GM12878 (cell line): ENCODE measurements at regions not wholly inside any gene's neighbourhood (a gene's known extent, or its start where the extent isn't known, plus 50 kb on each side); places are given as distances from the start of the nearest gene placed in this dataset.

Experiments
- ATAC-seq: fragments of 200-7000 bp; cut with Tn5 transposase; 3 replicates; pipeline ENCODE4 v1.9.1; 2020; ENCODE audit warnings: mild to moderate bottlenecking, moderate library complexity
- BruUV-seq: library from RNA; stranded (reverse); fragments of 400-500 nt; replicated peaks from 2 replicates; lab custom pipeline; 2021; lab: Mats Ljungman, UMichigan
- CTCF ChIA-PET: fragments of 300-600 bp; sonication (Branson Sonifier 250); formaldehyde crosslinking; extraction: SDS; loops from one replicate; lab custom pipeline; 2021; ENCODE audit warnings: inconsistent platforms; lab: Yijun Ruan, JAX
- POLR2A ChIA-PET: fragments of 350-600 bp; formaldehyde crosslinking; extraction: SDS; loops from one replicate; lab custom pipeline; 2021; ENCODE audit warnings: inconsistent platforms; lab: Charles Lee
- RAD21 ChIA-PET: fragments of 300-600 bp; sonication (Branson Sonifier 250); formaldehyde crosslinking; loops from one replicate; lab custom pipeline; 2023; ENCODE audit warnings: antibody characterized with exemption; ENCODE audit not compliant: unreplicated experiment; lab: Charles Lee
- SMC1A ChIA-PET: fragments of 300-600 bp; sonication (Branson Sonifier 250); formaldehyde crosslinking; loops from one replicate; lab custom pipeline; 2023; ENCODE audit not compliant: unreplicated experiment, uncharacterized antibody; lab: Charles Lee
- DNase-seq: peaks from one replicate; pipeline ENCODE4 v3.0.0-alpha.2; 2011; ENCODE audit warnings: low read depth, low spot score
- FAIRE-seq: peaks from 3 replicates; lab custom pipeline; 2011; peaks lifted over from hg19 to GRCh38; lab: Jason Lieb, UNC
- H2AFZ ChIP-seq: 2 replicates; pipeline ENCODE4 v1.6.0; 2011; ENCODE audit warnings: low read depth, low read length, control low read depth; ENCODE audit not compliant: control insufficient read depth
- H3K27ac ChIP-seq: 2 replicates; pipeline ENCODE4 v1.5.1; 2011; ENCODE audit warnings: control low read depth; ENCODE audit not compliant: control insufficient read depth, insufficient read depth
- H3K27me3 ChIP-seq, 2 experiments: replicated peaks in 1 of 2; 2 replicates each; pipeline versions ENCODE4 v1.6.0 to v1.6.1; 2011; ENCODE audit warnings: low read length in 1 of 2; ENCODE audit not compliant: control insufficient read depth in 2 of 2, insufficient read depth in 2 of 2
- H3K36me3 ChIP-seq, 2 experiments: 2 replicates each; pipeline ENCODE4 v1.5.1; 2011; ENCODE audit warnings: low read length in 1 of 2; ENCODE audit not compliant: control insufficient read depth in 2 of 2, insufficient read depth in 2 of 2
- H3K4me1 ChIP-seq: 2 replicates; pipeline ENCODE4 v1.6.1; 2011; ENCODE audit warnings: mild to moderate bottlenecking, low read length, moderate library complexity, mixed read lengths; ENCODE audit not compliant: control insufficient read depth, insufficient read depth
- H3K4me2 ChIP-seq: 2 replicates; pipeline ENCODE4 v1.6.0; 2011; ENCODE audit warnings: control low read depth; ENCODE audit not compliant: control insufficient read depth, insufficient read depth
- H3K4me3 ChIP-seq: fragments of 200-600 bp; sonication (generic); 2 replicates; pipeline ENCODE4 v1.5.1; 2016
- H3K79me2 ChIP-seq: 2 replicates; pipeline ENCODE4 v1.6.0; 2011; ENCODE audit warnings: low read length; ENCODE audit not compliant: control insufficient read depth, insufficient read depth
- H3K9ac ChIP-seq: 2 replicates; pipeline ENCODE4 v1.8.0; 2011; ENCODE audit warnings: low read length, control low read depth, mixed read lengths; ENCODE audit not compliant: control insufficient read depth, insufficient read depth
- H3K9me3 ChIP-seq: replicated peaks from 3 replicates; pipeline ENCODE4 v1.5.1; 2011; ENCODE audit warnings: mild to moderate bottlenecking, low read length; ENCODE audit not compliant: control insufficient read depth, insufficient read depth
- H4K20me1 ChIP-seq: 2 replicates; pipeline ENCODE4 v1.6.0; 2011; ENCODE audit not compliant: control insufficient read depth, insufficient read depth
- BACH1 ChIP-seq: fragments of 450-650 bp; IDR thresholded peaks from 2 replicates; pipeline ENCODE4 v1.6.1; 2017; ENCODE audit warnings: mild to moderate bottlenecking, borderline replicate concordance
- CEBPB ChIP-seq, 2 experiments: fragments of 150-350 bp in 1 of 2; IDR thresholded peaks; 2 replicates each; pipeline ENCODE4 v1.6.1; 2012 to 2014; ENCODE audit warnings: low read depth in 2 of 2, low read length in 2 of 2, borderline replicate concordance in 1 of 2, inconsistent platforms in 1 of 2
- EGR1 ChIP-seq, 2 experiments: IDR thresholded peaks; 1 replicate in 1 of 2; 2 replicates in 1 of 2; pipeline ENCODE4 v1.6.1; 2011 to 2012; ENCODE audit warnings: low read depth in 2 of 2, low read length in 2 of 2, borderline replicate concordance in 1 of 2, mild to moderate bottlenecking in 1 of 2, moderate library complexity in 1 of 2
- EZH2 ChIP-seq: IDR thresholded peaks from 2 replicates; pipeline ENCODE4 v1.6.1; 2012; ENCODE audit warnings: low read depth, mild to moderate bottlenecking, control low read depth, inconsistent platforms, low read length, borderline replicate concordance; ENCODE audit not compliant: control insufficient read depth
- FOS ChIP-seq: IDR thresholded peaks from 3 replicates; pipeline ENCODE4 v1.6.1; 2011; ENCODE audit warnings: borderline replicate concordance; ENCODE audit not compliant: insufficient read length; ENCODE audit errors: extremely low read depth
- FOXK2 ChIP-seq: fragments of 450-650 bp; IDR thresholded peaks from 2 replicates; pipeline ENCODE4 v1.6.1; 2017; ENCODE audit warnings: mild to moderate bottlenecking, moderate library complexity
- IRF5 ChIP-seq: fragments of 450-650 bp; IDR thresholded peaks from 2 replicates; pipeline ENCODE4 v1.6.1; 2017; ENCODE audit warnings: borderline replicate concordance
- KLF5 ChIP-seq: fragments of 450-650 bp; IDR thresholded peaks from 2 replicates; pipeline ENCODE4 v1.6.1; 2014; ENCODE audit warnings: mild to moderate bottlenecking; ENCODE audit not compliant: partially characterized antibody
- MYB ChIP-seq: fragments of 150-350 bp; IDR thresholded peaks from 2 replicates; pipeline ENCODE4 v1.6.1; 2014; ENCODE audit warnings: mild to moderate bottlenecking, low read depth, low read length, borderline replicate concordance
- NR2F1 ChIP-seq: fragments of 450-650 bp; conservative IDR thresholded peaks from 2 replicates; pipeline ENCODE4 v1.6.1; 2017; ENCODE audit warnings: mild to moderate bottlenecking
- RB1 ChIP-seq: fragments of 450-650 bp; formaldehyde crosslinking; IDR thresholded peaks from 2 replicates; pipeline ENCODE4 v1.6.1; 2017; ENCODE audit warnings: mild to moderate bottlenecking, borderline replicate concordance
- RELA ChIP-seq: fragments of 450-650 bp; IDR thresholded peaks from 2 replicates; pipeline ENCODE4 v1.8.0; 2014; ENCODE audit warnings: borderline replicate concordance; ENCODE audit not compliant: partially characterized antibody
- RFX5 ChIP-seq: IDR thresholded peaks from 2 replicates; pipeline ENCODE4 v1.6.1; 2011; ENCODE audit warnings: low read depth, low read length, improper control_type of control experiment
- SUPT20H ChIP-seq: IDR thresholded peaks from 2 replicates; pipeline ENCODE4 v1.6.1; 2011; ENCODE audit warnings: low read depth, mild to moderate bottlenecking, low read length, moderate library complexity, borderline replicate concordance; ENCODE audit not compliant: control insufficient read depth
- ZSCAN29 ChIP-seq: fragments of 450-650 bp; IDR thresholded peaks from 2 replicates; pipeline ENCODE4 v1.6.1; 2017; ENCODE audit warnings: mild to moderate bottlenecking, moderate library complexity
- WGBS: methylation state at CpG from one replicate; pipeline ENCODE4 v1.1.6; 2016; ENCODE audit warnings: low lambda C conversion rate; ENCODE audit not compliant: insufficient replicate concordance, insufficient coverage; ENCODE audit errors: missing lambda C conversion rate; 5-methylcytosine and 5-hydroxymethylcytosine counted together
- in situ Hi-C: fragments of 300-500 bp; cut with MboI; formaldehyde crosslinking; loops from 9 replicates; pipeline ENCODE4 v1.14.3; 2018; ENCODE audit warnings: mixed read lengths
- intact Hi-C: fragments of 100-400 bp; cut with micrococcal nuclease; formaldehyde crosslinking; loops from one replicate; pipeline ENCODE4 v1.14.2; 2022; ENCODE audit not compliant: unreplicated experiment
- TF ChIP-seq, protein P1 (sequence below): fragments of 450-650 bp; IDR thresholded peaks from 2 replicates; pipeline ENCODE4 v1.6.1; 2017; ENCODE audit warnings: low read depth, mild to moderate bottlenecking, moderate library complexity
- TF ChIP-seq, protein P2 (sequence below): fragments of 450-650 bp; IDR thresholded peaks from 2 replicates; pipeline ENCODE4 v1.6.1; 2016; ENCODE audit warnings: mild to moderate bottlenecking
- TF ChIP-seq, protein P3 (sequence below): IDR thresholded peaks from 2 replicates; pipeline ENCODE4 v1.6.1; 2011; ENCODE audit warnings: borderline replicate concordance, low read depth, mild to moderate bottlenecking, moderate library complexity, mixed read lengths, low read length; ENCODE audit not compliant: insufficient read depth; ENCODE audit errors: extremely low read length
- TF ChIP-seq, protein P4 (sequence below): fragments of 450-650 bp; conservative IDR thresholded peaks from 2 replicates; pipeline ENCODE4 v1.6.1; 2017; ENCODE audit warnings: mild to moderate bottlenecking, moderate library complexity

- H3K27ac ChIP-seq, result no peak overlapping the region
- H2AFZ ChIP-seq, result no peak overlapping the region
- DNase-seq (no peak), FAIRE-seq (no peak), ATAC-seq (no peak)
- ChIA-PET RAD21 (no interaction called here), CTCF (no interaction called here), POLR2A (no interaction called here), SMC1A (no interaction called here)
- in situ Hi-C loops (no loop called here), intact Hi-C loops (no loop called here)
- WGBS, result 36% methylated on average over 4 of the region's 4 CpGs
- TF ChIP-seq, protein P1, sequence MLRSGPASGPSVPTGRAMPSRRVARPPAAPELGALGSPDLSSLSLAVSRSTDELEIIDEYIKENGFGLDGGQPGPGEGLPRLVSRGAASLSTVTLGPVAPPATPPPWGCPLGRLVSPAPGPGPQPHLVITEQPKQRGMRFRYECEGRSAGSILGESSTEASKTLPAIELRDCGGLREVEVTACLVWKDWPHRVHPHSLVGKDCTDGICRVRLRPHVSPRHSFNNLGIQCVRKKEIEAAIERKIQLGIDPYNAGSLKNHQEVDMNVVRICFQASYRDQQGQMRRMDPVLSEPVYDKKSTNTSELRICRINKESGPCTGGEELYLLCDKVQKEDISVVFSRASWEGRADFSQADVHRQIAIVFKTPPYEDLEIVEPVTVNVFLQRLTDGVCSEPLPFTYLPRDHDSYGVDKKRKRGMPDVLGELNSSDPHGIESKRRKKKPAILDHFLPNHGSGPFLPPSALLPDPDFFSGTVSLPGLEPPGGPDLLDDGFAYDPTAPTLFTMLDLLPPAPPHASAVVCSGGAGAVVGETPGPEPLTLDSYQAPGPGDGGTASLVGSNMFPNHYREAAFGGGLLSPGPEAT, result no peak
- TF ChIP-seq, protein P2, sequence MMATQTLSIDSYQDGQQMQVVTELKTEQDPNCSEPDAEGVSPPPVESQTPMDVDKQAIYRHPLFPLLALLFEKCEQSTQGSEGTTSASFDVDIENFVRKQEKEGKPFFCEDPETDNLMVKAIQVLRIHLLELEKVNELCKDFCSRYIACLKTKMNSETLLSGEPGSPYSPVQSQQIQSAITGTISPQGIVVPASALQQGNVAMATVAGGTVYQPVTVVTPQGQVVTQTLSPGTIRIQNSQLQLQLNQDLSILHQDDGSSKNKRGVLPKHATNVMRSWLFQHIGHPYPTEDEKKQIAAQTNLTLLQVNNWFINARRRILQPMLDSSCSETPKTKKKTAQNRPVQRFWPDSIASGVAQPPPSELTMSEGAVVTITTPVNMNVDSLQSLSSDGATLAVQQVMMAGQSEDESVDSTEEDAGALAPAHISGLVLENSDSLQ, result no peak
- no peak for TF ChIP-seq KLF5
- TF ChIP-seq RFX5, result no peak
- TF ChIP-seq FOXK2, result no peak
- TF ChIP-seq NR2F1, result no peak
- no peak for TF ChIP-seq SUPT20H
- no peak for TF ChIP-seq RELA
- TF ChIP-seq, protein P3, sequence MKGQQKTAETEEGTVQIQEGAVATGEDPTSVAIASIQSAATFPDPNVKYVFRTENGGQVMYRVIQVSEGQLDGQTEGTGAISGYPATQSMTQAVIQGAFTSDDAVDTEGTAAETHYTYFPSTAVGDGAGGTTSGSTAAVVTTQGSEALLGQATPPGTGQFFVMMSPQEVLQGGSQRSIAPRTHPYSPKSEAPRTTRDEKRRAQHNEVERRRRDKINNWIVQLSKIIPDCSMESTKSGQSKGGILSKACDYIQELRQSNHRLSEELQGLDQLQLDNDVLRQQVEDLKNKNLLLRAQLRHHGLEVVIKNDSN, result no peak
- no peak for TF ChIP-seq MYB
- TF ChIP-seq CEBPB (IDR thresholded peaks at IDR 0.05; ENCODE audit: borderline replicate concordance in 1 of 2, low read depth in 2 of 2, low read length in 2 of 2), result no peak
- no peak for TF ChIP-seq RB1
- TF ChIP-seq EGR1 (IDR thresholded peaks at IDR 0.05; ENCODE audit: borderline replicate concordance in 1 of 2, low read depth in 2 of 2, low read length in 2 of 2), result no peak
- no peak for TF ChIP-seq IRF5
- no peak for TF ChIP-seq BACH1
- no peak for TF ChIP-seq ZSCAN29
- no peak for TF ChIP-seq FOS
- no peak for TF ChIP-seq EZH2
- TF ChIP-seq, protein P4, sequence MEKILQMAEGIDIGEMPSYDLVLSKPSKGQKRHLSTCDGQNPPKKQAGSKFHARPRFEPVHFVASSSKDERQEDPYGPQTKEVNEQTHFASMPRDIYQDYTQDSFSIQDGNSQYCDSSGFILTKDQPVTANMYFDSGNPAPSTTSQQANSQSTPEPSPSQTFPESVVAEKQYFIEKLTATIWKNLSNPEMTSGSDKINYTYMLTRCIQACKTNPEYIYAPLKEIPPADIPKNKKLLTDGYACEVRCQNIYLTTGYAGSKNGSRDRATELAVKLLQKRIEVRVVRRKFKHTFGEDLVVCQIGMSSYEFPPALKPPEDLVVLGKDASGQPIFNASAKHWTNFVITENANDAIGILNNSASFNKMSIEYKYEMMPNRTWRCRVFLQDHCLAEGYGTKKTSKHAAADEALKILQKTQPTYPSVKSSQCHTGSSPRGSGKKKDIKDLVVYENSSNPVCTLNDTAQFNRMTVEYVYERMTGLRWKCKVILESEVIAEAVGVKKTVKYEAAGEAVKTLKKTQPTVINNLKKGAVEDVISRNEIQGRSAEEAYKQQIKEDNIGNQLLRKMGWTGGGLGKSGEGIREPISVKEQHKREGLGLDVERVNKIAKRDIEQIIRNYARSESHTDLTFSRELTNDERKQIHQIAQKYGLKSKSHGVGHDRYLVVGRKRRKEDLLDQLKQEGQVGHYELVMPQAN, result no peak
- no peak overlapping the region for H3K4me3 ChIP-seq
- no peaks in the 10 kb centered on the region for H3K9me3 ChIP-seq
- no TSS peak for BruUV-seq
- H4K20me1 ChIP-seq, result no peaks in the 10 kb centered on the region
- no peak overlapping the region for H3K4me2 ChIP-seq
- no peaks in the 10 kb centered on the region for H3K79me2 ChIP-seq
- no peaks in the 10 kb centered on the region for H3K36me3 ChIP-seq
- H3K27me3 ChIP-seq, result no peaks in the 10 kb centered on the region
- H3K9ac ChIP-seq, result no peak overlapping the region
- no peaks in the 10 kb centered on the region for H3K4me1 ChIP-seq
Measured at GRCh38 chr14:47857646-47858045, 182.2 kb upstream of the MDGA2 start.
